Bronchial epithelial cell (primary cell): ENCODE measurements at regions not wholly inside any gene's neighbourhood (a gene's known extent, or its start where the extent isn't known, plus 50 kb on each side); places are given as distances from the start of the nearest gene placed in this dataset.

Experiments
- DNase-seq: peaks from one replicate; pipeline ENCODE4 v3.0.0-alpha.2; 2010; ENCODE audit warnings: low read depth
- FAIRE-seq: peaks from 2 replicates; lab custom pipeline; 2011; peaks lifted over from hg19 to GRCh38; lab: Jason Lieb, UNC
- H3K27me3 ChIP-seq: 2 replicates; pipeline ENCODE4 v1.5.1; 2011; ENCODE audit warnings: low read length; ENCODE audit not compliant: control insufficient read depth, insufficient read depth
- H3K36me3 ChIP-seq: 2 replicates; pipeline ENCODE4 v1.5.1; 2011; ENCODE audit warnings: low read length; ENCODE audit not compliant: control insufficient read depth, insufficient read depth
- H3K4me3 ChIP-seq: 2 replicates; pipeline ENCODE4 v1.5.1; 2011; ENCODE audit warnings: mild to moderate bottlenecking, low read depth, low read length, control low read depth
- CTCF ChIP-seq: IDR thresholded peaks from 2 replicates; pipeline ENCODE4 v1.5.1; 2011; ENCODE audit warnings: mild to moderate bottlenecking, moderate library complexity, low read length, control low read depth, inconsistent platforms; ENCODE audit not compliant: insufficient read depth, severe bottlenecking

- FAIRE-seq, result no peak
- no peaks in the 10 kb centered on the region for H3K36me3 ChIP-seq
- no peak for TF ChIP-seq CTCF
Measured at GRCh38 chr20:48340883-48341281, 486.9 kb downstream of the PREX1 start.

GRCh38 chr20:48339986-48340882 is 487.6 kb downstream of the PREX1 start:
- H3K27me3 ChIP-seq, result no peaks in the 10 kb centered on the region
- no peaks in the 10 kb centered on the region for H3K36me3 ChIP-seq
- DNase-seq (no peak), FAIRE-seq (no peak)
- H3K4me3 ChIP-seq, result no peak overlapping the region
- TF ChIP-seq CTCF, result no peak

More at GRCh38 chr20:48340883-48341281, 486.9 kb downstream of the PREX1 start:
- Histone ChIP-seq H3K4me3 (no peak overlapping the region), H3K27me3 (no peaks in the 10 kb centered on the region)
- DNase-seq, result no peak

- FAIRE-seq, result no peak
Measured at GRCh38 chr20:48339190-48339985, 488.4 kb downstream of the PREX1 start.

GRCh38 chr20:48338717-48339116 is 489.1 kb downstream of the PREX1 start:
- FAIRE-seq (no peak), DNase-seq (no peak)
- Histone ChIP-seq H3K36me3 (no peaks in the 10 kb centered on the region), H3K27me3 (no peaks in the 10 kb centered on the region), H3K4me3 (no peak overlapping the region)
- no peak for TF ChIP-seq CTCF

More at GRCh38 chr20:48339190-48339985, 488.4 kb downstream of the PREX1 start:
- TF ChIP-seq CTCF, result no peak
- Histone ChIP-seq H3K4me3 (no peak overlapping the region), H3K27me3 (no peaks in the 10 kb centered on the region), H3K36me3 (no peaks in the 10 kb centered on the region)
- DNase-seq, result no peak

- no peaks in the 10 kb centered on the region for H3K36me3 ChIP-seq
- no peak for TF ChIP-seq CTCF
- no peak overlapping the region for H3K4me3 ChIP-seq
- DNase-seq (no peak), FAIRE-seq (no peak)
- H3K27me3 ChIP-seq, result no peaks in the 10 kb centered on the region
Measured at GRCh38 chr20:48336597-48336996, 491.2 kb downstream of the PREX1 start.
